H9 (cell line): ENCODE measurements at regions not wholly inside any gene's neighbourhood (a gene's known extent, or its start where the extent isn't known, plus 50 kb on each side); places are given as distances from the start of the nearest gene placed in this dataset.

Source experiments
- DNase-seq: peaks from one replicate; pipeline ENCODE4 v3.0.0-alpha.2; 2017
- H2AFZ ChIP-seq: one replicate; pipeline ENCODE4 v1.6.1; 2013; ENCODE audit warnings: mild to moderate bottlenecking, low read length, control low read depth, moderate library complexity
- H2AK5ac ChIP-seq: 2 replicates; pipeline ENCODE4 v1.6.1; 2013; ENCODE audit warnings: low read length, control low read depth, mixed read lengths; ENCODE audit not compliant: insufficient read length
- H2BK120ac ChIP-seq: one replicate; pipeline ENCODE4 v1.6.1; 2013; ENCODE audit warnings: low read depth, mild to moderate bottlenecking, low read length, control low read depth, inconsistent platforms; ENCODE audit not compliant: poor library complexity, severe bottlenecking
- H2BK12ac ChIP-seq: 2 replicates; pipeline ENCODE4 v1.6.1; 2013; ENCODE audit warnings: low read length, control low read depth, mixed read lengths, low read depth; ENCODE audit not compliant: insufficient read length
- H2BK15ac ChIP-seq: 2 replicates; pipeline ENCODE4 v1.6.1; 2013; ENCODE audit warnings: low read depth, low read length, control low read depth
- H2BK20ac ChIP-seq: one replicate; pipeline ENCODE4 v1.6.1; 2013; ENCODE audit warnings: low read depth, mild to moderate bottlenecking, low read length, control low read depth, inconsistent platforms; ENCODE audit not compliant: poor library complexity, severe bottlenecking
- H2BK5ac ChIP-seq: 2 replicates; pipeline ENCODE4 v1.6.1; 2013; ENCODE audit warnings: low read length, control low read depth, mixed read lengths; ENCODE audit not compliant: insufficient read length
- H3K14ac ChIP-seq: 2 replicates; pipeline ENCODE4 v1.6.1; 2013; ENCODE audit warnings: low read length, control low read depth; ENCODE audit not compliant: insufficient read depth
- H3K18ac ChIP-seq: 2 replicates; pipeline ENCODE4 v1.6.1; 2013; ENCODE audit warnings: low read depth, mild to moderate bottlenecking, mixed read lengths, low read length, control low read depth; ENCODE audit not compliant: insufficient read length
- H3K23ac ChIP-seq: 2 replicates; pipeline ENCODE4 v1.6.1; 2013; ENCODE audit warnings: low read length, control low read depth, mixed read lengths, low read depth; ENCODE audit not compliant: insufficient read length
- H3K23me2 ChIP-seq: 2 replicates; pipeline ENCODE4 v1.6.1; 2013; ENCODE audit warnings: low read depth, mild to moderate bottlenecking, mixed read lengths, low read length, control low read depth; ENCODE audit not compliant: insufficient read length, poor library complexity, severe bottlenecking
- H3K27ac ChIP-seq: 2 replicates; pipeline ENCODE4 v1.5.1; 2013; ENCODE audit warnings: low read length, control low read depth, mixed read lengths, low read depth; ENCODE audit not compliant: insufficient read length
- H3K27me3 ChIP-seq: 2 replicates; pipeline ENCODE4 v1.6.1; 2013; ENCODE audit warnings: low read length, control low read depth, inconsistent platforms; ENCODE audit not compliant: insufficient read depth
- H3K4ac ChIP-seq: 2 replicates; pipeline ENCODE4 v1.6.1; 2013; ENCODE audit warnings: low read depth, mild to moderate bottlenecking, control low read depth, inconsistent platforms, low read length, moderate library complexity
- H3K4me1 ChIP-seq: 2 replicates; pipeline ENCODE4 v1.6.1; 2013; ENCODE audit warnings: low read length, control low read depth, inconsistent platforms; ENCODE audit not compliant: insufficient read depth
- H3K4me2 ChIP-seq: 2 replicates; pipeline ENCODE4 v1.6.1; 2013; ENCODE audit warnings: low read length, control low read depth, mixed read lengths; ENCODE audit not compliant: insufficient read length, insufficient read depth
- H3K56ac ChIP-seq: 2 replicates; pipeline ENCODE4 v1.6.1; 2013; ENCODE audit warnings: low read depth, mild to moderate bottlenecking, mixed read lengths, low read length, control low read depth; ENCODE audit not compliant: insufficient read length
- H3K79me1 ChIP-seq: 2 replicates; pipeline ENCODE4 v1.6.1; 2013; ENCODE audit warnings: low read depth, mild to moderate bottlenecking, moderate library complexity, low read length, control low read depth, inconsistent platforms; ENCODE audit not compliant: insufficient read depth, poor library complexity, severe bottlenecking
- H3K79me2 ChIP-seq: 2 replicates; pipeline ENCODE4 v1.6.1; 2013; ENCODE audit warnings: low read length, control low read depth, inconsistent platforms; ENCODE audit not compliant: insufficient read depth
- H3K9ac ChIP-seq: 2 replicates; pipeline ENCODE4 v1.6.1; 2013; ENCODE audit warnings: low read length, control low read depth, mixed read lengths; ENCODE audit not compliant: insufficient read length; ENCODE audit errors: extremely low read depth
- H3K9me3 ChIP-seq: one replicate; pipeline ENCODE4 v1.6.1; 2013; ENCODE audit warnings: low read depth, low read length, inconsistent platforms; ENCODE audit not compliant: control insufficient read depth
- H3T11ph ChIP-seq: one replicate; pipeline ENCODE4 v1.6.1; 2013; ENCODE audit warnings: mild to moderate bottlenecking, low read length, control low read depth, inconsistent platforms
- H4K20me1 ChIP-seq: one replicate; pipeline ENCODE4 v1.6.1; 2013; ENCODE audit not compliant: control insufficient read depth, insufficient read length, insufficient read depth
- H4K5ac ChIP-seq: 2 replicates; pipeline ENCODE4 v1.6.1; 2013; ENCODE audit warnings: low read depth, mild to moderate bottlenecking, mixed read lengths, low read length, control low read depth; ENCODE audit not compliant: insufficient read length
- H4K8ac ChIP-seq: replicated peaks from 2 replicates; pipeline ENCODE4 v1.6.1; 2013; ENCODE audit warnings: low read length, control low read depth, mixed read lengths, low read depth; ENCODE audit not compliant: insufficient read length
- H4K91ac ChIP-seq: 2 replicates; pipeline ENCODE4 v1.6.1; 2013; ENCODE audit warnings: low read depth, mild to moderate bottlenecking, moderate library complexity, mixed read lengths, low read length, control low read depth; ENCODE audit not compliant: insufficient read length
- H3K27ac Mint-ChIP-seq, 3 experiments: 2 replicates in 2 of 3; 3 replicates in 1 of 3; pipeline ENCODE4 v1.8.0; 2020 to 2021; ENCODE audit warnings: mixed read lengths in 3 of 3, mild to moderate bottlenecking in 1 of 3, moderate library complexity in 1 of 3
- H3K27me3 Mint-ChIP-seq: 2 replicates; pipeline ENCODE4 v1.8.0; 2021; ENCODE audit warnings: low read depth, mild to moderate bottlenecking, moderate library complexity, mixed read lengths
- H3K36me3 Mint-ChIP-seq, 3 experiments: 2 replicates in 2 of 3; 3 replicates in 1 of 3; pipeline ENCODE4 v1.8.0; 2020 to 2021; ENCODE audit warnings: low read depth in 3 of 3, mixed read lengths in 3 of 3; ENCODE audit not compliant: insufficient read depth in 1 of 3
- H3K4me1 Mint-ChIP-seq, 2 experiments: 2 replicates each; pipeline ENCODE4 v1.8.0; 2020; ENCODE audit warnings: mixed read lengths in 2 of 2
- H3K4me3 Mint-ChIP-seq, 2 experiments: 2 replicates in 1 of 2; 3 replicates in 1 of 2; pipeline ENCODE4 v1.8.0; 2020 to 2021; ENCODE audit warnings: mild to moderate bottlenecking in 2 of 2, mixed read lengths in 2 of 2, moderate library complexity in 1 of 2
- H3K9me3 Mint-ChIP-seq, 2 experiments: 2 replicates in 1 of 2; 3 replicates in 1 of 2; pipeline ENCODE4 v1.8.0; 2020; ENCODE audit warnings: mild to moderate bottlenecking in 2 of 2, mixed read lengths in 2 of 2, moderate library complexity in 1 of 2
- CTCF ChIP-seq: fragments of 200-600 bp; sonication (generic); conservative IDR thresholded peaks from 3 replicates; pipeline ENCODE4 v1.8.0; 2021; ENCODE audit warnings: antibody characterized with exemption, mild to moderate bottlenecking
- WGBS: extraction: QIAGEN DNeasy Blood & Tissue Kit; methylation state at CpG from one replicate; pipeline ENCODE4 v1.1.7; 2013; ENCODE audit warnings: missing lambda C conversion rate, low lambda C conversion rate, mixed read lengths; ENCODE audit not compliant: insufficient read length; ENCODE audit errors: extremely low coverage; 5-methylcytosine and 5-hydroxymethylcytosine counted together

- Histone ChIP-seq H3K79me1 (no peaks in the 10 kb centered on the region), H4K91ac (no peak overlapping the region), H2BK20ac (no peak overlapping the region), H2AK5ac (no peak overlapping the region), H3K27me3 (no peaks in the 10 kb centered on the region), H3T11ph (no peak overlapping the region), H3K56ac (no peak overlapping the region), H3K4me2 (no peak overlapping the region), H2AFZ (no peak overlapping the region), H3K4ac (no peak overlapping the region), H2BK5ac (no peak overlapping the region), H3K27ac (no peak overlapping the region), H4K5ac (no peak overlapping the region), H2BK12ac (no peak overlapping the region), H3K9ac (no peak overlapping the region), H3K4me1 (no peaks in the 10 kb centered on the region), H3K23me2 (no peaks in the 10 kb centered on the region), H2BK120ac (no peak overlapping the region), H3K18ac (no peak overlapping the region), H4K8ac (no peak overlapping the region), H2BK15ac (no peak overlapping the region), H3K79me2 (no peaks in the 10 kb centered on the region), H3K9me3 (no peaks in the 10 kb centered on the region), H4K20me1 (no peaks in the 10 kb centered on the region), H3K14ac (no peak overlapping the region), H3K23ac (no peak overlapping the region)
- DNase-seq, result no peak
- WGBS, result no CpG with 5 or more reads among the region's 1 CpG
- Mint-ChIP-seq H3K4me1 (peaks cover 4% of the 10 kb centered on the region in 2 experiments; a peak in 2 of 4 replicates), H3K27ac (no peak overlapping the region), H3K4me3 (no peak overlapping the region), H3K9me3 (no peaks in the 10 kb centered on the region), H3K27me3 (no peaks in the 10 kb centered on the region), H3K36me3 (no peaks in the 10 kb centered on the region)
- TF ChIP-seq CTCF, result no peak
These were observed 169.9 kb downstream of the S1PR1 start for GRCh38 chr1:101406681-101407080.
